ENCODE measurements at regions not wholly inside any gene's neighbourhood (a gene's known extent, or its start where the extent isn't known, plus 50 kb on each side); places are given as distances from the start of the nearest gene placed in this dataset.
"Not testable (repeated sequence)": the region's sequence is repeated elsewhere in the genome, so short reads cannot be mapped to it uniquely, and the experiment has no call there.

GRCh38 chr19:30288911-30289310 is 83.3 kb upstream of the ZNF536 start:
- Histone ChIP-seq H3K4me1 (ENCODE audit: control insufficient read depth, low read length) (no peaks in the 10 kb centered on the region), H3K27ac (ENCODE audit: low read depth, low read length) (no peak overlapping the region), H4K20me1 (ENCODE audit: control insufficient read depth, insufficient read depth, low read depth, low read length) (no peaks in the 10 kb centered on the region), H3K9me2 (replicated peaks; ENCODE audit: control insufficient read depth, low read length) (no peaks in the 10 kb centered on the region), H3K9me3 (ENCODE audit: control insufficient read depth, insufficient read depth, low read length) (no peaks in the 10 kb centered on the region), H3K36me3 (ENCODE audit: control insufficient read depth, low read length) (no peaks in the 10 kb centered on the region), H3F3A (ENCODE audit: control insufficient read depth, insufficient read depth) (no peaks in the 10 kb centered on the region), H3K27me3 (ENCODE audit: control insufficient read depth, low read length) (no peaks in the 10 kb centered on the region), H3K4me3 (ENCODE audit: low read length) (no peak overlapping the region), H3K4me2 (ENCODE audit: low read length) (no peak overlapping the region), H3K79me2 (ENCODE audit: control insufficient read depth, low read length) (no peaks in the 10 kb centered on the region)
- no peak for TF ChIP-seq CTCF (IDR thresholded peaks at IDR 0.05; ENCODE audit: low read depth, low read length, poor library complexity, severe bottlenecking)
- TF ChIP-seq EZH2phosphoT487 (IDR thresholded peaks at IDR 0.05; ENCODE audit: borderline replicate concordance, low read length) = no peak

- Histone ChIP-seq H3K4me2 (ENCODE audit: low read length) (no peak overlapping the region), H3K4me3 (ENCODE audit: low read length) (no peak overlapping the region), H3K4me1 (ENCODE audit: control insufficient read depth, low read length) (no peaks in the 10 kb centered on the region), H3K79me2 (ENCODE audit: control insufficient read depth, low read length) (no peaks in the 10 kb centered on the region), H3K9me2 (replicated peaks; ENCODE audit: control insufficient read depth, low read length) (no peaks in the 10 kb centered on the region), H3F3A (ENCODE audit: control insufficient read depth, insufficient read depth) (no peaks in the 10 kb centered on the region), H3K36me3 (ENCODE audit: control insufficient read depth, low read length) (no peaks in the 10 kb centered on the region), H4K20me1 (ENCODE audit: control insufficient read depth, insufficient read depth, low read depth, low read length) (no peaks in the 10 kb centered on the region), H3K27ac (ENCODE audit: low read depth, low read length) (no peak overlapping the region), H3K27me3 (ENCODE audit: control insufficient read depth, low read length) (no peaks in the 10 kb centered on the region), H3K9me3 (ENCODE audit: control insufficient read depth, insufficient read depth, low read length) (no peaks in the 10 kb centered on the region)
- TF ChIP-seq EZH2phosphoT487 (IDR thresholded peaks at IDR 0.05; ENCODE audit: borderline replicate concordance, low read length) = no peak
Measured at GRCh38 chr19:30289336-30289735, 82.8 kb upstream of the ZNF536 start.

GRCh38 chr19:30290805-30291204 is 81.4 kb upstream of the ZNF536 start:
- not testable (repeated sequence) for H3K9me2 ChIP-seq (replicated peaks; ENCODE audit: control insufficient read depth, low read length); H3F3A ChIP-seq (ENCODE audit: control insufficient read depth, insufficient read depth); H3K36me3 ChIP-seq (ENCODE audit: control insufficient read depth, low read length); H3K27me3 ChIP-seq (ENCODE audit: control insufficient read depth, low read length); H3K9me3 ChIP-seq (ENCODE audit: control insufficient read depth, insufficient read depth, low read length); H3K27ac ChIP-seq (ENCODE audit: low read depth, low read length); H3K4me3 ChIP-seq (ENCODE audit: low read length); H4K20me1 ChIP-seq (ENCODE audit: control insufficient read depth, insufficient read depth, low read depth, low read length); H3K4me1 ChIP-seq (ENCODE audit: control insufficient read depth, low read length); H3K79me2 ChIP-seq (ENCODE audit: control insufficient read depth, low read length); H3K4me2 ChIP-seq (ENCODE audit: low read length)

- no peaks in the 10 kb centered on the region for H3F3A ChIP-seq (ENCODE audit: control insufficient read depth, insufficient read depth)
- no peaks in the 10 kb centered on the region for H3K9me3 ChIP-seq (ENCODE audit: control insufficient read depth, insufficient read depth, low read length)
- H3K79me2 ChIP-seq (ENCODE audit: control insufficient read depth, low read length) = no peaks in the 10 kb centered on the region
- H4K20me1 ChIP-seq (ENCODE audit: control insufficient read depth, insufficient read depth, low read depth, low read length) = no peaks in the 10 kb centered on the region
- TF ChIP-seq EZH2phosphoT487 (IDR thresholded peaks at IDR 0.05; ENCODE audit: borderline replicate concordance, low read length) = no peak
- TF ChIP-seq CTCF (IDR thresholded peaks at IDR 0.05; ENCODE audit: low read depth, low read length, poor library complexity, severe bottlenecking) = no peak
- H3K36me3 ChIP-seq (ENCODE audit: control insufficient read depth, low read length) = no peaks in the 10 kb centered on the region
- H3K27me3 ChIP-seq (ENCODE audit: control insufficient read depth, low read length) = no peaks in the 10 kb centered on the region
- no peaks in the 10 kb centered on the region for H3K9me2 ChIP-seq (replicated peaks; ENCODE audit: control insufficient read depth, low read length)
- H3K4me3 ChIP-seq (ENCODE audit: low read length) = no peak overlapping the region
- no peak overlapping the region for H3K4me2 ChIP-seq (ENCODE audit: low read length)
- H3K27ac ChIP-seq (ENCODE audit: low read depth, low read length) = no peak overlapping the region
- no peaks in the 10 kb centered on the region for H3K4me1 ChIP-seq (ENCODE audit: control insufficient read depth, low read length)
Measured at GRCh38 chr19:30293051-30293785, 79.0 kb upstream of the ZNF536 start.

Measured in DOHH2 (cell line).